GM04503 (cell line): ENCODE measurements at regions not wholly inside any gene's neighbourhood (a gene's known extent, or its start where the extent isn't known, plus 50 kb on each side); places are given as distances from the start of the nearest gene placed in this dataset.
"Not testable (repeated sequence)": the region's sequence is repeated elsewhere in the genome, so short reads cannot be mapped to it uniquely, and the experiment has no call there.

Experiments used
- DNase-seq: peaks from one replicate; pipeline ENCODE4 v3.0.0-alpha.2; 2012; ENCODE audit warnings: low read depth

DNA sequence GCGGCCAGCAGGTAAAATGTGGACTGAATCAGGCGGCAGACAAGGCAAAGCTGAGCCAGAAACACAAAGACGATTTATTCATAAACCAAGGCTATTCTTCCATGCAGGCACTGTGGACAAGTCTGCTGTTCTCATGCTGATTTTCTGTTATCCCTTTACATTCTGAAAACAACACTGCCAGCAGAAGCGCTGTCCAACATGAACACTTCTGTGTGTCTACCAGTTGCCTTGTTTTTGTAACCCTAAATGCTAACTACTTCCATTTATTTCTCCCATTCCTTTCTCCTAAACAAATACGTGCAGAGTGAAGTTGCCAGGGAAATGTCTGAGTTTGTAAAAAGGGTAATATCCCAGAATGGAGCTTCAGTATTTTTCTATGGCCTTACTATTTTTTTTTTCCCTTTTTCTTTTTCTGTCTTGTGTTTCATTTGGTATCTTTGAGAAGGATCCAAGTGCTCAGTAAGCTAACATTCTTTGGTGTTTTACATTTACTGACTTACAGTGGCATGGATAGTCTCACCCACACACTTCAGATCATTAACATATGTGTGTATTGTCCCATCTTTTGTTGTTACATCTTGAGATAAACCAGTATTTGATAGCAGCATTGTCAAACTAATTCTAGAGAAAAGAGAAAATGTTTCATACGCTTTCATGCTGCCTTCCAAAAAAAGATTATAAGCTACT, 1308.9 kb upstream of the MAP3K7 start:
- no peak for DNase-seq

GRCh38 chr6:91886183-91886795, 1299.4 kb upstream of the MAP3K7 start:
- no peak for DNase-seq

GRCh38 chr6:91881791-91882190, 1294.9 kb upstream of the MAP3K7 start:
- not testable (repeated sequence) for DNase-seq

- no peak for DNase-seq
These were observed 1292.6 kb upstream of the MAP3K7 start for GRCh38 chr6:91879386-91879995.

- DNase-seq, result no peak
These were observed 1291.1 kb upstream of the MAP3K7 start for GRCh38 chr6:91877994-91878393.

DNA sequence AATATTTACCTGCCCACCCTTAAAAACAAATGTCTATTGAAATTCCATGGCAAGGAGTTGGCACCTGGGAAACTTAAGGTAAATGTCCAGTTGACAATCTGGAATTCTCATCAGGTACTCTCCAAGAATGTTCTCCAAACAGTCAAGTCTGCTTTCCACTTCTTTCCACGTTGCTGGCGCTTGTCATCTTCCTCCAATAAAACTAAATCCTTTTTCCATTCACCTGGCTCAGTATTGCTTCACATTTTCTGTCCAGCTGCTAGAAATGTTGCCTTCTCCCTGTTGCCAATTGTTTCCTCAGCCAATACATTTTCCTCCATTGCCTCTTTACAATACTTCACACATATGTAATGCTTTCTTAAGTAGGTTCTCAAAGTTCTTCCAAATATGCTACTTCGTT, 1288.1 kb upstream of the MAP3K7 start:
- no peak for DNase-seq

GRCh38 chr6:91868539-91869202, 1281.8 kb upstream of the MAP3K7 start:
- no peak for DNase-seq

DNA sequence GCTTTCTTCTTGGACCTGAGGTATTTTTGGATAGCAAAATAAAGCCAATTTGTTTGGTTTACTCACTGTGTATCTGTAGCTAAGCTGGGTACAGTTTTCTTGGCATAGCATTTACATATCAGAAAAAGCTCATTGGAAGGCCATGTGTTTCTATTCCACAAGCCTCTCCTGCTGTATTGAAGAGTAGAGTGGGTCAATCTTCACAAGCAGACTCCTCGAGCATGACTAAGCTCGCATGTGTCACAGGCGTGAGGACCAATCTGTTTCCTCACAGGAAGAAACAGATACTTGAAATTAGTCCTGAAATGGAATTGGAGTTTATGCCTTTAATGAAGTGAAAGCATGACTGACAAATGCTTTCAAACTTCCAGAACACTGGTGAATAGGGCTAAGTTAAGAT, 1279.0 kb upstream of the MAP3K7 start:
- no peak for DNase-seq

DNA sequence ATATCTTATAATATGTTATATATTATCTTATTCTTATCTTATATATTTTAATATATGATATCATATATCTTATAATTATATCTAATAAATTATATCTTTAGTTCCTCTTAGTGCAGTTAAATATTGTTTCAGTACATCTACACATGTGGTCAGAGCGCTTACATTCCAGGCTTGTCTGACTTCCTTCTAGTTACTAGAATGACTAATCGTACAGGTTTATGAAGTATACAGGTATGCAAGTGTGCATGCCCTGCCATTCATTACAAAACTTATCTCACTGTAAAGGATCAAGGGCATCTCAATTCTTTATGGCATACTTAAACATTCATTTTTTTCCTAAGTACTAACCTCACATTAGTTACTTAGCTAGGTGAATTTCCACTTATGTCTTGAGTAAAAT, 1278.0 kb upstream of the MAP3K7 start:
- no peak for DNase-seq

DNA sequence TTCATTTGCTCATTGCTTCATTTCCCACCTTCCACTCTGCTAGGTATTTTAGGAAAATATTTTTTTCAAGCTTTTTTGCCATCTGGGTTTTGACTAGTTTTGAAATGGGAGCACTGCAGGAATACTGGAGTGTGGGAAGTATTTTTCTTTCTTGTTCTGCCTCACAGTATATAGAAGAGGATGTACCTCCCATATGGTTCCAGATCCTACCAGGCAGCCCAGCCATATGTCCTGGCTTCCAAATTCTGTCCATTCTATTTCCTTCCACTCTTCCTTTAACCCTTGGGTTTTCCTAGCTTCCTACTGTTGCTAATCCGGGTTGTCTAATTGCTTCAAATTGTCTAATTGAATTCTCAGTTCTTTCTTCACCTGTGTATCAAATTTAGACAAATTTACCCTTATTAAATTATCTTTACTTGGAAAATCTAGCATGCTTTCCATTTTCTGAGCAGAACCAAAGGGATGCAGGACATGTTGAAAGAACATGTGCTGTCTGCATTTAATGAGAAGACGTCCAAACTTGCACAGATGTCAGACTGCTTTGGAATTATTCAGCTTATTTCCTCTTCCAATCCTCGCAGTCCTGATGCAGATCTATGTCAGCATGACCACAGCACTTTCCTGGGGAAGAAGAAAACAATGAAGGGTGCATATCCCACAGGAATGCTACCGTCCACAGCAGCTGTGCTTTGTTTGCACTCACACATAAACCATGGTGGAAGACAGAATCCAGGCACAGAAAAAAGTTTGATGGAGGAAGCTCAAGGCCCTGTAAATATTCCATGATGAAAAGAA, 1273.9 kb upstream of the MAP3K7 start:
- no peak for DNase-seq

DNA sequence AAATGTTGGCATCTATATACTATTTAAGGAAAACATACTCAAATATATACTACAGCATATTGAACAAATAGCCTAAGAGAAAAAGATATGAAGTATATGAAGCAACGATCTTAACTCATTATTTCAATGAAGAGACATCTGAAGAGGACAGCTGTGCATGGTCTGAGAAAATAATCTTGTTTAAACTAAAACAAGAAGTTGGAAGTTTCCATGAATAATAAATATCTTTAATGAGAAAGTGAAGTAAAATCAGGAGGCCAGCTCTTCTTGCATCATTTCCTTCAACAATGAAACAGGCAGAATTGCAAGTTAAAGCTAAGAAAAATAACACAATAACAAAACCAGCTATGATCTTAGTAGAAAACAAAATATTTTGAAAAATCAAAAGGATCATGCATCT, 1265.4 kb upstream of the MAP3K7 start:
- DNase-seq, result no peak

DNA sequence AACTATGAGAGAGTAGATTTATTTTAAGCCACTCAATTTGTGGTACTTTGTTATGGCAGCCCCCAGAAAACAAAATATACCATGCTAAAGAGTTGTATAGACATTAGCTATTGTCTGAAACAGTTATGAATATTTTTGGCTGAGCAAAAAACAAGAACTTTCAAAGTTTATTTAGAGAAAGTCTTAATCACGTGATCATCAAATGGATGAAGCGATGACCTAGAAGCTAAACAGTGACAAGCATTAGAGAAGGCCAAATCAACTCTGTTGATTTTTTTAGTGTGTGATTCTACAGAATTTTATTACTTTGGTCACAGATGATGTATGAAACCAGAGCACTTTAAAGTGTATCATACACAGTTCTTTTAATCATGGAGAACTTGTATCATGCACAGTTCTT, 1247.9 kb upstream of the MAP3K7 start:
- DNase-seq, result no peak

DNA sequence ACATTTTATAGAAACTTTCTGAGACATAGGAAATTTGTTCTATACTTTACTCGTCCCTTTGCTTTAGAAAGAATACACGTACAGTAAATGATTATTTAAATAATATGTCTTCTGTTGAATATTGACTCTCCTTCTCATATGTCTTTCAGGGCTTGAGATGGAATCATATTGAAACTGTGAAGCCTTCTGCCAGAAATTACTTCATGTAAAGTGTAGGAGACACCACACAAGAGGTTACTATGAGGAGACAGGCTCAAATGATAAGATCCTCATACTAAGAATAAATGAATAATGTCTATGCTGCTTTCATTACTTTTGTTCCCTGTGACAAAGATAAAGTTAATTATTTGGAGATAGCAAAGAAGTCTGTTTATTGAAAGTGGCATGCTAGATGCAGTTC, 1240.3 kb upstream of the MAP3K7 start:
- DNase-seq, result no peak

GRCh38 chr6:91826128-91826527, 1239.3 kb upstream of the MAP3K7 start:
- DNase-seq, result no peak

DNA sequence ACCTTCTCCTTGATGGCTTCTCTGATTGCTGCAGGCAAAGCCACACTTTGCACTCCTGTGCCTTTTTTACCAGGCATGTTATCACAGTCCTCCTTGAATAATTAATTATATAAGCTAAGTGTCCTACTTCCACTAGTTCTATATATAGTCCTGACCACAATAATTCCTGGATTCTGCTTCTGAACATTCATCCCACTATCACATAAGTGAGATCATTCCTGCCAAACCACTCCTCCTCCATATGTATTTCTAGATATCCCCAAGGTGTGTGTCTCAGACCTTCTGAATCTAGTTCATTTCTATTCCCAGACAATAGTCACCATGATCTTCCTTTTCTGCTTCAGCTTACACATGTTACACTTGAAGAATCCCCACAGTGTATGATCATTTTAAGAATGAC, 1237.5 kb upstream of the MAP3K7 start:
- no peak for DNase-seq

- no peak for DNase-seq
These were observed 1235.7 kb upstream of the MAP3K7 start for GRCh38 chr6:91822581-91822980.

GRCh38 chr6:91816335-91816734, 1229.5 kb upstream of the MAP3K7 start:
- DNase-seq, result no peak

DNA sequence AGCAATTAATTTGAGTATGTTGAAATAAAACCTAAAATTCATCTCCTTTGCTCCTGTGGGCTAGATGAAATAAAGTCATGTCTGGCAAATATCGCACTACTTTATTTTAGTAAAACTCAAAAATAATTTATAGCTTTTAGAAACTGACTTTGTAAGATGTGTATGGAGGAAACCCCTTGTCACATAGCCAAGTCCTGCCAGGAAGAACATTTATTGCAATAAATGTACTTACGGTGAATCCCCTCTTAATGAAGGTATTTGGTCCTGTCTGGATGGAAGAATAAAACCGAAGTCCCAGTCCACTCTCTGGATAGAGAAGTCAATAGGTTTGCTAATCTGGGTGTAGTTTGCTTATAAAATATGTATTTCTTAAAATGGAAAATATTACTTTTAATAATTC, 1226.8 kb upstream of the MAP3K7 start:
- no peak for DNase-seq

DNA sequence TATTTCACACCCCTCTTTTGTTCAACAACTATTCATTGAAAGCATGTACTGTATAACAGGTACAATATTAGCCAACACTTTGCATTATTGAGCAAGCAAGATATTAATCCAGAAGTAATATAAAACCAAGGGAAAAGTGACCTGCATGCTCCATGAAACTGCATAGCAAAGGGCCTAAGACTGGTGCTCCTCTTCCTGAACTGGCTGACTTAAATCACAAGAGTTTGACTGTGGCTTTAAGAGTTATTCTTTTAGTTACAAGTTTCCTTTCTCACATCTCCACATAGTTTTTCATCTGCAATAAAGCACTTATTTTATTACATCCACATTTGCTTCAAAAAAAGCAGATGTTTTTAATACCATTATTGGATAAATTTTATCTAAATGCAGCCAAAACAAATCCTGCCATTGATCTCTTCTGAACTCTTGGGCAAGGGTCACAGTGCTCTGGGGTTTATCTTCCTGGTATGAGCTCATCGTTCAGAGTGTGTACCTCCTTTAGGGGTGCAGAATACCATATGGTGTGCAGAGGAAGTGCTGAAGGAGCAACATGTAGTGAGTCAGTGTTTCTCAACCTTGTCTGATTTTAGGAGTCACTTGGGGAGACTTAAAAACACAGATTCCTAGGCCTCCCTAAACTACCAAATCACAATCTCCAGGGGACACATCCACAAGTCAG, 1225.9 kb upstream of the MAP3K7 start:
- DNase-seq, result no peak

DNA sequence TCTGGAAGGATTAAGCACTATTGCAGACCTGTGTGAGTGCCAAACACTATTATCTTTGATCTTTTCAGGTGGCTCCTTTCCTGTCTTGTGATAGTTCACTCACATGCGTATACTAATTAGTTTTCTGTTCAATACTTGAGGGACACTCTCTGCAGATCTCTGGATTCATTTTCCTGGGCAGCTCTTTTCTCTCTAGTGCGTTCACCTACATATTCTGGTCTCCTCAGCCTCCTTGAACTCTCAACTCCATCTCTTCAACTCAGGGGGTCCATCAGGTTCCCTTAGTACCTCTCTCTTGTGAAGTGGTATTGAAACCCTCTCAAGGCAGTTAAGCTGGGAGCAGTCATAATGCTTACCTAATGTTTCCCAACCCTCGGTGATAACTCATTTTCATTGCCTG, 1218.1 kb upstream of the MAP3K7 start:
- DNase-seq, result no peak

- DNase-seq, result no peak
These were observed 1215.6 kb upstream of the MAP3K7 start for GRCh38 chr6:91802431-91802830.

- no peak for DNase-seq
These were observed 1209.7 kb upstream of the MAP3K7 start for GRCh38 chr6:91796603-91797002.
